ENCODE measurements at regions not wholly inside any gene's neighbourhood (a gene's known extent, or its start where the extent isn't known, plus 50 kb on each side); places are given as distances from the start of the nearest gene placed in this dataset.

DNA sequence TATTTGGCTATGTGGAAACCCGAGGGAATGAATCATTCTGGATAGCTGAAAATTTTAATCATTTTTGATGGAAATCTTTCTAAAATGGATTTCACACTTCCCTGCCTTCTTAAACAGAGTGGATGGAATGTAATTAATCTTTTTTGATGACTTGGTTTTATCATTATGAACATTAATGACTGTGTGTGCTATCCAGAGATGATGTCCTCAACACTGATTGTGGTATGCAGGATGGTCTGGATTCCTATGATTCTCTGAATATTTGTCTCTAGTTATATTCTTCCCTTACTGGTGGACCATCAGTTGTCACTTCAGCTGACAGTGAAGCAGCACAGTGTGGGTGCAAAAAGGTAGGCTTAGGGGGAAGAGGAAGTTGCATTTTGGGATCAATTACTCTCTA lies 513.5 kb downstream of the LMO4 start:
- ATAC-seq (no peak), FAIRE-seq (no peak), DNase-seq (ENCODE audit: low read depth, low spot score) (no peak)
- POLR2A ChIA-PET: interaction anchor here (0.6 kb wide), 1 partner anchor 9 kb away, joined by 4 read pairs; no protein-coding TSS in a partner anchor
- Histone ChIP-seq H3K79me2 (ENCODE audit: control insufficient read depth, insufficient read depth, low read length) (no peaks in the 10 kb centered on the region), H2AFZ (ENCODE audit: control insufficient read depth, low read depth, low read length) (no peak overlapping the region), H3K4me3 (no peak overlapping the region), H4K20me1 (ENCODE audit: control insufficient read depth, insufficient read depth) (no peaks in the 10 kb centered on the region), H3K36me3 (ENCODE audit: control insufficient read depth in 2 of 2, insufficient read depth in 2 of 2, low read length in 1 of 2) (no peaks in the 10 kb centered on the region), H3K9me3 (replicated peaks; ENCODE audit: control insufficient read depth, insufficient read depth, low read length) (no peaks in the 10 kb centered on the region), H3K27me3 (replicated peaks in 1 of 2; ENCODE audit: control insufficient read depth in 2 of 2, insufficient read depth in 2 of 2, low read length in 1 of 2) (no peaks in the 10 kb centered on the region), H3K4me2 (ENCODE audit: control insufficient read depth, insufficient read depth) (no peak overlapping the region), H3K4me1 (ENCODE audit: control insufficient read depth, insufficient read depth, low read length) (no peaks in the 10 kb centered on the region), H3K9ac (ENCODE audit: control insufficient read depth, insufficient read depth, low read length) (no peak overlapping the region), H3K27ac (ENCODE audit: control insufficient read depth, insufficient read depth) (no peak overlapping the region)
- TF ChIP-seq, protein P1, sequence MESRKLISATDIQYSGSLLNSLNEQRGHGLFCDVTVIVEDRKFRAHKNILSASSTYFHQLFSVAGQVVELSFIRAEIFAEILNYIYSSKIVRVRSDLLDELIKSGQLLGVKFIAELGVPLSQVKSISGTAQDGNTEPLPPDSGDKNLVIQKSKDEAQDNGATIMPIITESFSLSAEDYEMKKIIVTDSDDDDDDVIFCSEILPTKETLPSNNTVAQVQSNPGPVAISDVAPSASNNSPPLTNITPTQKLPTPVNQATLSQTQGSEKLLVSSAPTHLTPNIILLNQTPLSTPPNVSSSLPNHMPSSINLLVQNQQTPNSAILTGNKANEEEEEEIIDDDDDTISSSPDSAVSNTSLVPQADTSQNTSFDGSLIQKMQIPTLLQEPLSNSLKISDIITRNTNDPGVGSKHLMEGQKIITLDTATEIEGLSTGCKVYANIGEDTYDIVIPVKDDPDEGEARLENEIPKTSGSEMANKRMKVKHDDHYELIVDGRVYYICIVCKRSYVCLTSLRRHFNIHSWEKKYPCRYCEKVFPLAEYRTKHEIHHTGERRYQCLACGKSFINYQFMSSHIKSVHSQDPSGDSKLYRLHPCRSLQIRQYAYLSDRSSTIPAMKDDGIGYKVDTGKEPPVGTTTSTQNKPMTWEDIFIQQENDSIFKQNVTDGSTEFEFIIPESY (IDR thresholded peaks at IDR 0.05): no peak
- no peak for TF ChIP-seq RFX5 (IDR thresholded peaks at IDR 0.05; ENCODE audit: low read depth, low read length)
- TF ChIP-seq BMI1 (IDR thresholded peaks at IDR 0.05; ENCODE audit: borderline replicate concordance): no peak
- no peak for TF ChIP-seq IKZF1 (conservative IDR thresholded peaks at IDR 0.05)
- TF ChIP-seq, protein P2, sequence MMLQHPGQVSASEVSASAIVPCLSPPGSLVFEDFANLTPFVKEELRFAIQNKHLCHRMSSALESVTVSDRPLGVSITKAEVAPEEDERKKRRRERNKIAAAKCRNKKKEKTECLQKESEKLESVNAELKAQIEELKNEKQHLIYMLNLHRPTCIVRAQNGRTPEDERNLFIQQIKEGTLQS (IDR thresholded peaks at IDR 0.05; ENCODE audit: borderline replicate concordance, extremely low read depth, low read depth, low read length): no peak
- TF ChIP-seq, protein P3, sequence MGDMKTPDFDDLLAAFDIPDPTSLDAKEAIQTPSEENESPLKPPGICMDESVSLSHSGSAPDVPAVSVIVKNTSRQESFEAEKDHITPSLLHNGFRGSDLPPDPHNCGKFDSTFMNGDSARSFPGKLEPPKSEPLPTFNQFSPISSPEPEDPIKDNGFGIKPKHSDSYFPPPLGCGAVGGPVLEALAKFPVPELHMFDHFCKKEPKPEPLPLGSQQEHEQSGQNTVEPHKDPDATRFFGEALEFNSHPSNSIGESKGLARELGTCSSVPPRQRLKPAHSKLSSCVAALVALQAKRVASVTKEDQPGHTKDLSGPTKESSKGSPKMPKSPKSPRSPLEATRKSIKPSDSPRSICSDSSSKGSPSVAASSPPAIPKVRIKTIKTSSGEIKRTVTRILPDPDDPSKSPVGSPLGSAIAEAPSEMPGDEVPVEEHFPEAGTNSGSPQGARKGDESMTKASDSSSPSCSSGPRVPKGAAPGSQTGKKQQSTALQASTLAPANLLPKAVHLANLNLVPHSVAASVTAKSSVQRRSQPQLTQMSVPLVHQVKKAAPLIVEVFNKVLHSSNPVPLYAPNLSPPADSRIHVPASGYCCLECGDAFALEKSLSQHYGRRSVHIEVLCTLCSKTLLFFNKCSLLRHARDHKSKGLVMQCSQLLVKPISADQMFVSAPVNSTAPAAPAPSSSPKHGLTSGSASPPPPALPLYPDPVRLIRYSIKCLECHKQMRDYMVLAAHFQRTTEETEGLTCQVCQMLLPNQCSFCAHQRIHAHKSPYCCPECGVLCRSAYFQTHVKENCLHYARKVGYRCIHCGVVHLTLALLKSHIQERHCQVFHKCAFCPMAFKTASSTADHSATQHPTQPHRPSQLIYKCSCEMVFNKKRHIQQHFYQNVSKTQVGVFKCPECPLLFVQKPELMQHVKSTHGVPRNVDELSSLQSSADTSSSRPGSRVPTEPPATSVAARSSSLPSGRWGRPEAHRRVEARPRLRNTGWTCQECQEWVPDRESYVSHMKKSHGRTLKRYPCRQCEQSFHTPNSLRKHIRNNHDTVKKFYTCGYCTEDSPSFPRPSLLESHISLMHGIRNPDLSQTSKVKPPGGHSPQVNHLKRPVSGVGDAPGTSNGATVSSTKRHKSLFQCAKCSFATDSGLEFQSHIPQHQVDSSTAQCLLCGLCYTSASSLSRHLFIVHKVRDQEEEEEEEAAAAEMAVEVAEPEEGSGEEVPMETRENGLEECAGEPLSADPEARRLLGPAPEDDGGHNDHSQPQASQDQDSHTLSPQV (IDR thresholded peaks at IDR 0.05): no peak
- in situ Hi-C loops (cut with MboI) (no loop called here), intact Hi-C loops (cut with micrococcal nuclease; ENCODE audit: unreplicated experiment) (no loop called here)
- WGBS (ENCODE audit: insufficient coverage, insufficient replicate concordance, low lambda C conversion rate, missing lambda C conversion rate): 0% methylated on average over 1 of the region's 1 CpG
- RAD21 ChIA-PET (ENCODE audit: unreplicated experiment): no interaction called here
- SMC1A ChIA-PET (ENCODE audit: uncharacterized antibody, unreplicated experiment): no interaction called here
- BruUV-seq (replicated peaks): no TSS peak
- CTCF ChIA-PET: no interaction called here

Measured in GM12878 (cell line).